ENCODE measurements at regions not wholly inside any gene's neighbourhood (a gene's known extent, or its start where the extent isn't known, plus 50 kb on each side); places are given as distances from the start of the nearest gene placed in this dataset.
A peak's percentile ranks its signal among the peaks of the same experiment; 100 is the strongest.

DNA sequence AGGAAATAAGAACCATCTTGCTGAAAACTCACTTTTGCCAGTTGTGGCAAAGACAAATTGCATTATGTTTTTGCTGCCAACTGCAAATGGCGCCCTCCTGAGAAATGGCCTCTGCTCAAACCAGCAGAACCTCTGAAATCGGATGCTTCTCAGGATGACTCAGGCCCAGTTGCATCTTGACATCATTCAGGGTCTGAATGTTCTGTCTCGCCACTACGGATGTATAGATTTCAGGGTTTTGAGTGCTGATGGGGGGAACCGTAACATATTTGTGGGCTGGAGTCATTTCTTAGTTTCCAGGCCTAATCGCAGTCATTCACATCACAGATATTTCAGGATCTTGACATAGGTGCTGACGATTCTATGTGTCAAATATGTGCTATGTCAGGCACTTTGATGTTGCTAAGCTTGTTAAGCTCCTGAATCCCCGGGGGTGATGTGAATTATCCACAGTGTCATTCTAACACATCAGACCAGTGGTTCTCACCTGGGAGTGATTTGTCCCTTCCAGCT lies 207.1 kb downstream of the NFATC2 start:
- peak; percentile 100 for DNase-seq

GRCh38 chr20:51334609-51335008 lies 207.9 kb downstream of the NFATC2 start:
- DNase-seq: no peak

DNA sequence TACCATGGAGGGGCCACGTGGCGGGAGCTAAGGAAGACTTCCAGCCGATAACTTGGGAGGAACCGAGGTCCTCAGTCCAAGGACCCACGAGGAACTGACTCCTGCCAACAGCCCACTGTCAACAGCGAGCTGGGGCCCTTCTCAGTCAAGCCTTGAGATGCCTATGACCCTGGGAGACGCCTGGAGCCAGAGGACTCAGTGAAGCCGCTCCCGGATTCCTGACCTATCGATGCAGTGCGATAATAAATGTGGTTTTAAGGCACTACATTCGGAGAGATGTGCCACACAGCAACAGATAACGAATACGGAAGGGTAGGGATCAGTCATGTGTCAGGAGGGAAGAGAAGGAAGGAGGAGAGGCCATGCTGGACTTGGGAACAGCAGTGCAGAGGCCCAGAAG lies 208.5 kb downstream of the NFATC2 start:
- DNase-seq: no peak

- DNase-seq: no peak
Measured at GRCh38 chr20:51333446-51333845, 209.1 kb downstream of the NFATC2 start.

GRCh38 chr20:51331481-51331880 lies 211.0 kb downstream of the NFATC2 start:
- peak; percentile 60 for DNase-seq

DNA sequence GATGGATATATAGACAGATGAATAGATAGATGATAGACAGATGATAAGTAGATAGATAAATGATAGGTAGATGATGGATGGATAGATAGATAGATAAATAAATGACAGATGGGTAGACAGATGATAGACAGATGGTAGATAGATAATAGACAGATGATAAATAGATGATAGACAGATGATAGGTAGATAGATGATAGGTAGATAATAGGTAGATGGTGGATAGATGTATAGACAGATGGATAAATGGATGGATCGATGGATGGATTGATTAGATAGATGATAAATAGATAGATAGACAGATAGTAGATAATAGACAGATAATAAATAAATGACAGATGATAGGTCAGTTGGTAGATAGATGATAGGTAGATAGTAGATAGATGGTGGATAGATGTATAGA lies 212.7 kb downstream of the NFATC2 start:
- DNase-seq: no peak

GRCh38 chr20:51327251-51327841 lies 215.2 kb downstream of the NFATC2 start:
- DNase-seq: peak; percentile 92

DNA sequence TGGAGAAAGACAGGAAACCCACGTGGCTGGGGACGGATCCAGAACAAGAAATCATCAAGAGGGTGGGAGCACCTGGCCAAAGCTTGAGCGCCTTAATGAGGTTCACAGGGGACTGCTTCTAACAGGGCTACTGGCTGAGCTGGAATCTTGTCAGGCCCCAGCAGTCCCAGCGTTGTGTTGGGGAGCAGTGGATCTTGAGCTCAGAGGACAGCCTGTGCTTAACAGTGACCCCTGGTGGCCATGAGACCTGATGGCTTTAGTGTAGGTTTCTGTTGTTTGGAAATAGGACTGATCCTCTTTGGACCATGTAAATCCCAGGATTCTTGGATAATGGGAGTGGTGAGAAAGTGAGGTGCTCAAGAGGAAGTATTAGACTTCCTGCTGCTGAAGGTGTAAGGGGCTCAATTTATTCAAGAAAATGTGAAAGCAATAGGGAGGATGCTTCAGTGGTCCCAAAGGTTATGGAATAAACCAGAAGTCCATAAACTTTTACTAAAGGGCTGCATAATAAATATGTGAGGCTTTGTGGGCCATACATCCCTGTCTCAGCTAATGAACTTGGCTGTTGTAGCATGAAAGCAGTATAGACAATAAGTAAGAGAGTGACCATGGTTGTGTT lies 216.2 kb downstream of the NFATC2 start:
- peak; percentile 73 for DNase-seq

DNA sequence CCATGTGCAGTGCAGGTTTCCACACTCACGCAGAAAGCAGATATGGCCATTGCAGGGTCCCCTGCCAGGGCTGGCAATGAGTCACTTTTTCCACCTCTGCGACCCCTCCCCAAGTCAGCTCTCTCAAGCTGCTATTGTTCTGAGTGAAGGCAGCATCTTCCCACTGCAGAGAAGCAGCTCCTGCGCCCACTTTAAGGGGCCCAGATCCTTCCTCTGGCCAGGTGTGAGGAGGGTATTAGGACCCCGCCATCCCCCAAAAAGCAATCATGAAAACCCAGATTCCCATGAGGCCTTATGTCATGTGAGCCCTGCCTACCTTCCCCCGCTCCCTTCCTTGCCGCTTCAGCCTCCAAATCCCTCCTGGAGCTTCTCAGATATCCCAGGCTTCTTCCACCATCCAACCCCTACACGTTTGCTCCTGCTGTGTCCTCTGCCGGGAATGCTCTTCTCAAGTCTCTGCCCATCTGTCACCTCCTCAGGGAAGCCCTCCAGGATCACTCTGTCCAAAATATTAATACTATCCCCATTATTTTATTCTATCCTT lies 220.3 kb downstream of the NFATC2 start:
- DNase-seq: no peak

DNA sequence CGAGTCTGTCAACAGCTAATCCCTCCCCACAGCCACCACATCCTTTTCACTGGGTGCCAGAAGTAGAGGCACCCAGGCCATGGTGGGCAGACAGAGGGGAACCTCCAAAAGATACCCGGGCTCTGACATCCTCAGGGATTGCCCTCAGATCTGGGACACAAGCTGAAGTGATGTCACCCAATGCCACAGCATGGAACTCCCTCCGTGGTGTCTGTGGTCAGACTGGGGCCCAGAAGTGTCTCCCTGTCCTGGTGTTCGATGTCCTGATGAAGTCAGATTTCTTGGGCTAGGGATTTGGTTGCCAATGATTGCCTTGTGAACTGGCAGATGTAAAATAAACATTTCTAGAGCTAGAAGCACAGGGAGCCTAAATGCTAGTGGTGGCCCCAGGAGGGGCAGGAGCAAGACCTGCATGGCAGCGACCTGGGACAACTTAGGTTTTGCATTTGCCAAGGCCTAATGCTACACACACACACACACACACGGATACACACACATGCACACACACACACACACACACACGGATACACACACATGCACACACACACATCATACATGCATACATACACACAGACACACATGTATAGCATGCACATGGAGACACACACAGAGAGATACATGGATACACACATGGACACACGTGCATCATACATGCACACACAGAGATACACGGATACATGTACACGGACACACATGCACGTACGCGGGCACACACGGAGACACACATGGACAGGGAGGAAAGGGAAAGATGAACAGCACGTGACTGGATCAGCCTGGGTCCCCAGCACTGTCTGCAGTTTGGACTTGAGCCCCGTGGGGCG lies 221.0 kb downstream of the NFATC2 start:
- peak; percentile 60 for DNase-seq

- DNase-seq: no peak
Measured at GRCh38 chr20:51319522-51319921, 223.0 kb downstream of the NFATC2 start.

DNA sequence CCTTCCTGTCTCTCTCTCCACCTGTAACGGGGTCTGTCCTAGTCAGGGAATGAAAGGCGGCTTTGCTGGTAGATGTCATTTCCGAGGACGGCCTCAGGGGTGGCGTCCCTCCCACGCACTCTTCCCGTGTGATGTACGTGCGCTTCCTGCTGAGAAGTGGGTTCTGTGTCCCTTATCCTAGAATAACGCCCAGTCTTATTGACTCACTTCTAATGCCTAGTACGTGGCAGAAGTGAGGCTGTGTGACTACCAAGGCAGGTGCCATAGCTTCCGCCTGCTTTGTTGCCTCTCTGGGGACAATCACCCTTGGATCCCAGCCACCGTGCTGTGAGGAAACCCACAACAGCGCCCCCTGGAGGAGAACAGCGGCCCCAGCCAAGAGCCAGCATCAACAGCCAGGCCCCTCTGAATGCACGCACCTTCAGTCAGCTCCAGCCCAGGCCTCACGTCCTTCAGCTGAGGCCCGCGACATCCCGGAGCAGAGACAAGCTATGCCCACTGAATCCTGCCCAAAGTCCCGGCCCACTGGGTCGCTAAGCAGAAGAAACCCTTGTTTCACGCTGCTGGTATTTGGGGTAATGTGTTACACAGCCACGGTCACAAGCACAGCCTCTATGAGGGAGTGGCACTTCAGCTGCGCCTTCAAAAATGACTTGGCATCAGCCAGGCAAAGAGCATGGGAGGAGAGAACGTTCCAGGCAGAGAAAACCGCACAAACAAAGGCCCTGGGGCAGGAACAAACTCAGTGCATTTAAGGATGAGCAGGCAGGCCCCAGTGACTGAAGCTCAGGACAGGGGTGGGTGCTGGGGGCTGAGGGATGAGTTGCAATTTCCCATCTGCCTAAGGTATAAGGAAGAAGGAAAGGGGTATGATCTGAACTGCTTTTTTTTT lies 224.2 kb downstream of the NFATC2 start:
- peak; percentile 50 for DNase-seq

DNA sequence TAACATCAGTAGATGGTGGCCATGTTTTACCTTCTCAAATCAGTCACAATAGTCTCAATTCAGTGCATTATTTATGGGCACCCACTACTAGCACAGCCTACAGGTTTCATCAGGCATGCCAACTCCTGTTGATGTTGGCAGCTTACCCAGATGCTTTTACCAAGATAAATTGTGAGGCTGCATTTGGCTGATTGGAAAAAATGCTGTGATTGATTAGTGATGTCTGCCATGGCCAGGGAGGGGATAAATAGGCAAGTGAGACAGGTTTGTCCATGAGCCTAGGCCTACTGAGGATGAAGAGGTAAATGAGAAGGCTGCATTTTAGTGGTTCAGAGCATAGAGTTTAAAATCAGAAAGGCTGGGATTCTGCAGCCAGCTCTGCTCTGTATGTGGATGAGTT lies 227.1 kb downstream of the NFATC2 start:
- DNase-seq: no peak

DNA sequence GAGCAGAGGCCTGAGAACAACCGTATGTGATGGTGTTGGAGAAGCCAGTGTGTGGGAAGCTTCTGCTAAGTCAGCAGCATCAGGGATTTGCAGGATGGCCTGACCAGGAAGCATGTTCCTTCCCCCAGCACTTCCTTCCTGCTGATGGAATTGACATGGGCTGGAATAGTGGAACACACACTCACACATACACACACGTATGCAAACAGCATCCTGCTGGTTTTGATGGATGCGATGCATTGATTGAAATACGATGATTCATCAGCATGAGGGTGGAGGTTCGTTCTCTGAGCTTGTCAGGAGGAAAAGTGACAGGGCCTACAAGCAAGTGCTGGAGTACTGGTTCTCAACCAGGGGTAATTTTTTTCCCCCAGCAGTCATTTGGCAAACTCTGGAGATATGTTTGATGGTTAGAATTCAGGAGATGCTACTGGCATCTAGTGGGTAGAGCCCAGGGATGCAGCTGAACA lies 229.1 kb downstream of the NFATC2 start:
- peak; percentile 43 for DNase-seq

DNA sequence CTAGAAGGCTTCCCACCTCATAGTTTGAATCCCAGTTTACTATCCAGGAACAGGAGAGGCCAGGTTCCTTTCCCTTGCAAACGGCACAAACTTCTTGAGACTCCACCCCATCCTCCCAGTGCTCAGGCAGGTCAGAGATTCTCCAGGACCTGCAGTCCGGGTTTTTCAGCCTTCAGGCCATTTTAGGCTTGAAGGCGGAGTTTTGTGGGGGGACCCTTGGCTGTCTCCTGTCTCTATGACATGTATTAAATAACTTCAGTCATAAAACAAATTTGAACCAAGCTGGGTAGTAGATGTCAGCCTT lies 230.1 kb downstream of the NFATC2 start:
- no peak for DNase-seq

GRCh38 chr20:51311636-51312479 lies 230.7 kb downstream of the NFATC2 start:
- peak; percentile 40 for DNase-seq

- DNase-seq: no peak
Measured at GRCh38 chr20:51310216-51310615, 232.3 kb downstream of the NFATC2 start.

DNA sequence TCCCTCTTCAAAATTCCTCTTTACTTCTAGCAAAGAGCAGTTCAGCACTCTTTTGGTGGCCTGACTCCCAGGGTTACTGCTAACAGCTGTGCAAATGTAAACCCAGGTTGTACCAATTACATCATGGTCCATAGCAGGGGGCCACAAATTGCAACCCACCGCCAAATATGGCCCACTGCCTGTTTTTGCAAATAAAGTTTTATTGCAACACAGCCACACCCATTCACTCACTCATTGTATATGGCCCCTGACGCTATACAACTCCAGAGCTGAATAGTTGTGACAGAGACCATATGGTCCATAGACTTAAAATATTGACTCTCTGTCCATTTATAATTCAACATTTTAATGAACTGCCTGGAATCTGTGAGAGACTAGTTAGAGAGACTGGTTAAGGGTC lies 233.4 kb downstream of the NFATC2 start:
- no peak for DNase-seq

- peak; percentile 74 for DNase-seq
Measured at GRCh38 chr20:51306521-51307358, 235.8 kb downstream of the NFATC2 start.

DNA sequence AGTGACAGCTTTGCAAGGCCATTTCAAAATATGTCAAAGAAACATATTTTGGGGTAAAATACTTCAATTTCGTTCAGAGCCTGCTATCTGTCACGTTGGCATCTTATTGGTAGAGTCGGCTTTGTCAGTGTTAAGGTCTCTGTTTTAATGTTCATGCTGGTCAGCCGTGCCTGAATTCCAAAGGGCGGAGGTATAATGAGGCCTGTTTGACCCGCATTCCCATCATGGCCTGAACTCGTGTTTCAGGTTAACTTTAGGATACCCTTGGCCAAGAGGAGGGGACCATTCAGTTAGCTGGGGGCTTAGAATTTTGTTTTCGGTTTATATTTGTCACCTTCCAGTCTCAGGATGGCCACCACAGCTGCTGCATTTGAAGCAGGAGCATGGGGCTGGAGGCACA lies 236.4 kb downstream of the NFATC2 start:
- DNase-seq: no peak

Data from fibroblast of skin of scalp (primary cell).